HepG2 (cell line): ENCODE measurements at regions not wholly inside any gene's neighbourhood (a gene's known extent, or its start where the extent isn't known, plus 50 kb on each side); places are given as distances from the start of the nearest gene placed in this dataset.

Experiments
- ATAC-seq: fragments of 200-7000 bp; cut with Tn5 transposase; 3 replicates; pipeline ENCODE4 v1.9.1; 2020; ENCODE audit warnings: mild to moderate bottlenecking, moderate library complexity
- BruUV-seq: library from RNA; stranded (reverse); fragments of 400-500 nt; replicated peaks from 2 replicates; lab custom pipeline; 2021; lab: Mats Ljungman, UMichigan
- CTCF ChIA-PET: fragments of 300-600 bp; formaldehyde crosslinking; extraction: SDS; loops from one replicate; lab custom pipeline; 2021; ENCODE audit warnings: low total read pairs, inconsistent platforms, low intra/inter-chr PET ratio; lab: Yijun Ruan, JAX
- POLR2A ChIA-PET: fragments of 350-600 bp; sonication (Branson Sonifier 250); formaldehyde crosslinking; loops from one replicate; lab custom pipeline; 2020; ENCODE audit warnings: antibody characterized with exemption, inconsistent platforms; lab: Yijun Ruan, JAX
- DNase-seq: peaks from one replicate; pipeline ENCODE4 v3.0.0-alpha.2; 2015; ENCODE audit warnings: low spot score
- FAIRE-seq: peaks from 3 replicates; lab custom pipeline; 2011; peaks lifted over from hg19 to GRCh38; lab: Jason Lieb, UNC
- H2AFZ ChIP-seq: one replicate; pipeline ENCODE4 v1.6.1; 2011; ENCODE audit warnings: low read length, inconsistent platforms
- H3K27ac ChIP-seq: fragments of 300-600 bp; 3 replicates; pipeline ENCODE4 v1.8.0; 2011; ENCODE audit warnings: mixed run types, mild to moderate bottlenecking, mixed read lengths, low read length, inconsistent platforms; ENCODE audit not compliant: insufficient read depth; ENCODE audit errors: extremely low read length
- H3K27me3 ChIP-seq, 2 experiments: fragments of 200-600 bp in 1 of 2; 2 replicates in 1 of 2; 3 replicates in 1 of 2; pipeline versions ENCODE4 v1.6.0 to v1.8.0; 2011; ENCODE audit warnings: low read length in 2 of 2, mild to moderate bottlenecking in 2 of 2, moderate library complexity in 2 of 2, inconsistent platforms in 1 of 2; ENCODE audit not compliant: insufficient read depth in 2 of 2, control insufficient read depth in 1 of 2
- H3K36me3 ChIP-seq, 2 experiments: fragments of 200-600 bp in 1 of 2; replicated peaks in 1 of 2; 2 replicates in 1 of 2; 3 replicates in 1 of 2; pipeline versions ENCODE4 v1.5.1 to v1.8.0; 2011; ENCODE audit warnings: low read length in 2 of 2, inconsistent platforms in 1 of 2; ENCODE audit not compliant: insufficient read depth in 2 of 2, control insufficient read depth in 1 of 2
- H3K4me1 ChIP-seq: 2 replicates; pipeline ENCODE4 v1.5.1; 2012; ENCODE audit warnings: low read length, inconsistent platforms; ENCODE audit not compliant: insufficient read depth
- H3K4me2 ChIP-seq: 2 replicates; pipeline ENCODE4 v1.6.0; 2011; ENCODE audit warnings: low read depth, low read length, inconsistent platforms
- H3K4me3 ChIP-seq, 3 experiments: fragments of 200-600 bp in 1 of 3; sonication (generic), shearing (Covaris generic) in 1 of 3; replicated peaks in 1 of 3; 2 replicates each; pipeline ENCODE4 v1.5.1; 2011 to 2016; ENCODE audit warnings: low read length in 3 of 3, inconsistent platforms in 2 of 3, low read depth in 2 of 3, mild to moderate bottlenecking in 2 of 3, control low read depth in 1 of 3, mixed read lengths in 1 of 3; ENCODE audit not compliant: insufficient read depth in 1 of 3
- H3K79me2 ChIP-seq: one replicate; pipeline ENCODE4 v1.6.1; 2011; ENCODE audit warnings: low read length, inconsistent platforms; ENCODE audit not compliant: insufficient read depth
- H3K9ac ChIP-seq: 2 replicates; pipeline ENCODE4 v1.6.0; 2011; ENCODE audit warnings: mild to moderate bottlenecking, low read depth, low read length, inconsistent platforms; ENCODE audit not compliant: insufficient read depth
- H3K9me3 ChIP-seq: 2 replicates; pipeline ENCODE4 v1.5.1; 2012; ENCODE audit warnings: mild to moderate bottlenecking, low read length
- H4K20me1 ChIP-seq: 2 replicates; pipeline ENCODE4 v1.6.0; 2011; ENCODE audit warnings: inconsistent platforms, mild to moderate bottlenecking, low read length, moderate library complexity; ENCODE audit not compliant: insufficient read depth
- CREM ChIP-seq, 2 experiments: sonication (generic) in 1 of 2; formaldehyde crosslinking in 1 of 2; IDR thresholded peaks; 2 replicates each; pipeline versions ENCODE4 v1.4.0 to v1.6.1; 2016 to 2020; ENCODE audit warnings: antibody characterized with exemption in 1 of 2, mild to moderate bottlenecking in 1 of 2, missing genetic modification reagents in 1 of 2
- SYNCRIP ChIP-seq: fragments of 200-400 bp; formaldehyde crosslinking; IDR thresholded peaks from 2 replicates; pipeline ENCODE4 v1.6.1; 2018; ENCODE audit warnings: mild to moderate bottlenecking, low read depth, low read length; ENCODE audit not compliant: insufficient read depth
- TCF12 ChIP-seq, 2 experiments: fragments of 450-650 bp in 1 of 2; sonication (generic) in 1 of 2; formaldehyde crosslinking in 1 of 2; IDR thresholded peaks; 2 replicates each; pipeline versions ENCODE4 v1.6.1 to v1.8.0; 2017 to 2022; ENCODE audit warnings: antibody characterized with exemption in 1 of 2, mild to moderate bottlenecking in 1 of 2, missing genetic modification reagents in 1 of 2, moderate library complexity in 1 of 2
- ZNF260 ChIP-seq: sonication (generic); formaldehyde crosslinking; IDR thresholded peaks from 2 replicates; pipeline ENCODE4 v1.4.0; 2020; ENCODE audit warnings: missing genetic modification reagents, low read depth, mild to moderate bottlenecking, borderline replicate concordance
- ZSCAN5A ChIP-seq: sonication (generic); formaldehyde crosslinking; IDR thresholded peaks from 2 replicates; pipeline ENCODE4 v1.8.0; 2022; ENCODE audit warnings: mild to moderate bottlenecking, missing genetic modification reagents, borderline replicate concordance
- WGBS: methylation state at CpG from one replicate; pipeline ENCODE4 v1.1.6; 2017; ENCODE audit warnings: low lambda C conversion rate; 5-methylcytosine and 5-hydroxymethylcytosine counted together
- in situ Hi-C: cut with HindIII; loops from 2 replicates; pipeline ENCODE4 v1.10.0; 2017; ENCODE audit warnings: low pct_unique_long_range_greater_than_20kb; ENCODE audit not compliant: extremely low pct_ligation_motif_present
- intact Hi-C: fragments of 100-400 bp; cut with micrococcal nuclease; formaldehyde crosslinking; loops from one replicate; pipeline ENCODE4 v1.10.0; 2022; ENCODE audit not compliant: unreplicated experiment

- H3K9ac ChIP-seq = no peak overlapping the region
- no peak overlapping the region for H3K4me3 ChIP-seq
- H2AFZ ChIP-seq = no peak overlapping the region
- peak; percentile 61 for ATAC-seq
- in situ Hi-C loops = no loop called here
- TF ChIP-seq TCF12 (IDR thresholded peaks at IDR 0.05) (no peak), TCF12 (CRISPR knock-in tag; IDR thresholded peaks at IDR 0.05) (no peak), CREM (IDR thresholded peaks at IDR 0.05) (no peak), CREM (CRISPR knock-in tag; IDR thresholded peaks at IDR 0.05) (no peak), ZSCAN5A (CRISPR knock-in tag) (no peak), ZNF260 (CRISPR knock-in tag) (no peak), SYNCRIP (no peak)
- CTCF ChIA-PET = no interaction called here
- H3K36me3 ChIP-seq = no peaks in the 10 kb centered on the region; a peak in 1 of 5 replicates
- peak; percentile 20 for DNase-seq
- no peaks in the 10 kb centered on the region for H3K79me2 ChIP-seq
- WGBS = 30% methylated on average over 3 of the region's 4 CpGs
- POLR2A ChIA-PET = interaction anchor here (0.6 to 1.4 kb wide), 6 partner anchors 21 to 394 kb away, joined by 3 to 5 read pairs (median 4); no protein-coding TSS in a partner anchor
- peak overlapping the region; percentile 35; the same call in 1 of the 2 replicates for H3K4me2 ChIP-seq
- H3K27me3 ChIP-seq = no peaks in the 10 kb centered on the region
- no peaks in the 10 kb centered on the region for H4K20me1 ChIP-seq
- no TSS peak for BruUV-seq
- intact Hi-C loops = no loop called here
- FAIRE-seq = no peak
- no peak overlapping the region for H3K27ac ChIP-seq
- H3K4me1 ChIP-seq = peaks cover 42% of the 10 kb centered on the region
- no peaks in the 10 kb centered on the region for H3K9me3 ChIP-seq
These were observed 77.8 kb downstream of the VCPKMT start for GRCh38 chr14:50038398-50039119.
